ENCODE measurements at regions not wholly inside any gene's neighbourhood (a gene's known extent, or its start where the extent isn't known, plus 50 kb on each side); places are given as distances from the start of the nearest gene placed in this dataset.

GRCh38 chr4:175539498-175539897 is 272.6 kb downstream of the GPM6A start:
- TF ChIP-seq ARNTL (CRISPR knock-in tag; IDR thresholded peaks at IDR 0.05; ENCODE audit: borderline replicate concordance, low read depth) (no peak), ZC3H10 (CRISPR knock-in tag; IDR thresholded peaks at IDR 0.05) (no peak), SNAI2 (CRISPR knock-in tag; IDR thresholded peaks at IDR 0.05) (no peak), PATZ1 (CRISPR knock-in tag; IDR thresholded peaks at IDR 0.05; ENCODE audit: borderline replicate concordance) (no peak), PPARA (CRISPR knock-in tag; IDR thresholded peaks at IDR 0.05; ENCODE audit: borderline replicate concordance) (no peak), BACH2 (CRISPR knock-in tag; IDR thresholded peaks at IDR 0.05; ENCODE audit: borderline replicate concordance) (no peak), CSDC2 (CRISPR knock-in tag; IDR thresholded peaks at IDR 0.05) (no peak), CREB5 (CRISPR knock-in tag; IDR thresholded peaks at IDR 0.05; ENCODE audit: low read depth) (no peak), GLIS3 (CRISPR knock-in tag; IDR thresholded peaks at IDR 0.05) (no peak), ZNF565 (CRISPR knock-in tag; conservative IDR thresholded peaks at IDR 0.05; ENCODE audit: low read depth) (no peak), TOX (CRISPR knock-in tag; IDR thresholded peaks at IDR 0.05; ENCODE audit: borderline replicate concordance) (no peak)
